Osteocyte (in vitro differentiated cells): ENCODE measurements at regions not wholly inside any gene's neighbourhood (a gene's known extent, or its start where the extent isn't known, plus 50 kb on each side); places are given as distances from the start of the nearest gene placed in this dataset.
"Not testable (repeated sequence)": the region's sequence is repeated elsewhere in the genome, so short reads cannot be mapped to it uniquely, and the experiment has no call there.

Experiments
- DNase-seq: peaks from one replicate; pipeline ENCODE4 v3.0.0; 2021; ENCODE audit warnings: mixed read lengths; ENCODE audit not compliant: unreplicated experiment; ENCODE audit errors: extremely low spot score
- H3K27ac Mint-ChIP-seq: one replicate; pipeline ENCODE4 v1.8.0; 2021; ENCODE audit warnings: mild to moderate bottlenecking, mixed read lengths; ENCODE audit not compliant: unreplicated experiment
- H3K27me3 Mint-ChIP-seq: one replicate; pipeline ENCODE4 v1.8.0; 2021; ENCODE audit warnings: mixed read lengths; ENCODE audit not compliant: unreplicated experiment
- H3K36me3 Mint-ChIP-seq: one replicate; pipeline ENCODE4 v1.8.0; 2021; ENCODE audit warnings: mixed read lengths; ENCODE audit not compliant: unreplicated experiment
- H3K4me1 Mint-ChIP-seq: one replicate; pipeline ENCODE4 v1.8.0; 2021; ENCODE audit warnings: mixed read lengths; ENCODE audit not compliant: unreplicated experiment
- H3K4me3 Mint-ChIP-seq: one replicate; pipeline ENCODE4 v1.8.0; 2021; ENCODE audit warnings: mild to moderate bottlenecking, moderate library complexity, mixed read lengths; ENCODE audit not compliant: unreplicated experiment
- H3K9me3 Mint-ChIP-seq: one replicate; pipeline ENCODE4 v1.8.0; 2021; ENCODE audit warnings: mixed read lengths; ENCODE audit not compliant: unreplicated experiment
- TF ChIP-seq, protein P1 (sequence below): fragments of 200-600 bp; sonication (generic); IDR thresholded peaks from 2 replicates; pipeline ENCODE4 v1.5.0; 2021; ENCODE audit warnings: antibody characterized with exemption, mild to moderate bottlenecking, moderate library complexity

DNA sequence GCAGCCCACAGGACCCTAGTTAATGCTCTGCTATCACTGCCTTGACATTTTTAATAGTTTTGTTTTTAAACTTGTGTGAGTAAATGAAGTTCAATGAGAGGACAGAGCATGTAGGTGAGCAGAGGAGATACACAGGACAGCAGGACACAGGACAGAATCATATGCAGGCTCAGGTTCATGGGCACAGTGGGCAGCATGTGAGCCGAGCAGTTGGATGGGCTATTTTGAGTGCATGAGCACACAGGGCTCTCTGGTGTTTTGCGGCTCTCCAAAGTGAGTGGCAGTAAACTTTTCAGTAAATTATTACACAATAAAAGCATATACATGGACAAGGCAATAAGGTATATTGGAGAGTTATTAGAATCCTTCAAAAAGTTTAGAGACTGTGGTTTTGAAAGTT, 189.7 kb upstream of the OR4E1 start:
- Mint-ChIP-seq H3K36me3 (no peaks in the 10 kb centered on the region), H3K4me3 (no peak overlapping the region), H3K27ac (no peak overlapping the region), H3K27me3 (peaks cover 9% of the 10 kb centered on the region), H3K4me1 (no peaks in the 10 kb centered on the region), H3K9me3 (no peaks in the 10 kb centered on the region)
- DNase-seq = no peak
- TF ChIP-seq, protein P1, sequence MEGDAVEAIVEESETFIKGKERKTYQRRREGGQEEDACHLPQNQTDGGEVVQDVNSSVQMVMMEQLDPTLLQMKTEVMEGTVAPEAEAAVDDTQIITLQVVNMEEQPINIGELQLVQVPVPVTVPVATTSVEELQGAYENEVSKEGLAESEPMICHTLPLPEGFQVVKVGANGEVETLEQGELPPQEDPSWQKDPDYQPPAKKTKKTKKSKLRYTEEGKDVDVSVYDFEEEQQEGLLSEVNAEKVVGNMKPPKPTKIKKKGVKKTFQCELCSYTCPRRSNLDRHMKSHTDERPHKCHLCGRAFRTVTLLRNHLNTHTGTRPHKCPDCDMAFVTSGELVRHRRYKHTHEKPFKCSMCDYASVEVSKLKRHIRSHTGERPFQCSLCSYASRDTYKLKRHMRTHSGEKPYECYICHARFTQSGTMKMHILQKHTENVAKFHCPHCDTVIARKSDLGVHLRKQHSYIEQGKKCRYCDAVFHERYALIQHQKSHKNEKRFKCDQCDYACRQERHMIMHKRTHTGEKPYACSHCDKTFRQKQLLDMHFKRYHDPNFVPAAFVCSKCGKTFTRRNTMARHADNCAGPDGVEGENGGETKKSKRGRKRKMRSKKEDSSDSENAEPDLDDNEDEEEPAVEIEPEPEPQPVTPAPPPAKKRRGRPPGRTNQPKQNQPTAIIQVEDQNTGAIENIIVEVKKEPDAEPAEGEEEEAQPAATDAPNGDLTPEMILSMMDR = no peak

DNA sequence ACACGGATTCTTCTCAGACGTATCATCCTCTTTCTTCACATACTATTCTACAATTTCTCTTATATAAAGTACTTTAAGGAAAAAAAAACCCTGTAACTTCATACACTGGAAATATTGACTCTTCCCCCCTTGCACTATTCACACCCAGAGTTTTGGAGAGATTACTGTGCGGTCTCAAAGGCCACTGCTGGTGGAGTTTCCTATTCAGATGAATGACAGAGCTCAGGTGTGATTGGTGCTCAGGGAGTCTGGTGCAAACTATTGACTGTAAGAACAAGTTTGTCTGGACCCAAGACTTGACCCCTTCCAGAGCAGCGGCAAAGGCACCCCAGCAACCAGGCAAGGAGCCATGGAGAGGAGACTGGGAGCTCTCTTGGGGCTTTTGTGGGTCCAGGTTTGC, 187.5 kb upstream of the OR4E1 start:
- H3K4me1 Mint-ChIP-seq = no peaks in the 10 kb centered on the region
- DNase-seq = no peak
- H3K27me3 Mint-ChIP-seq = peaks cover 16% of the 10 kb centered on the region
- TF ChIP-seq, protein P1 = no peak
- H3K4me3 Mint-ChIP-seq = no peak overlapping the region
- no peaks in the 10 kb centered on the region for H3K36me3 Mint-ChIP-seq
- no peaks in the 10 kb centered on the region for H3K9me3 Mint-ChIP-seq
- no peak overlapping the region for H3K27ac Mint-ChIP-seq

DNA sequence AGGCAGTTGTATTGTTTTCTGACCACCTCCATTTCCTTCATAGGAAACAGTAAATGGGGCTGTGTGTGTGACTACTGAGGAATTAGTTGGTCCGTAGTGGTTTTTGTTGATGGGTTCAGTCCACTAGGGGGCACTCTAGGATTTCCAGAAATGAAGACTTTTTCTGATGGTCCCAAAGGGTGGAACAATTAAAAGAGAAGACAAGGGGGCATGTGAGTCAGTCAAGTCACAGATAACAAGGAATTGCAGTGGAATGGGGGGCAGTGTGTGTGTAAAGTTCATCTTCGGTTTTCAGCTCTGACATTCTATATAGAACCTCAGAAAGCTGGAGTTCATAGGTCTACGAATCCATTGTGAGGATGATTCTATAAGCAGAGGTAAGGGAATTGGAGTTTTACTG, 186.6 kb upstream of the OR4E1 start:
- Mint-ChIP-seq H3K27me3 (peaks cover 16% of the 10 kb centered on the region), H3K4me3 (no peak overlapping the region), H3K4me1 (no peaks in the 10 kb centered on the region), H3K9me3 (no peaks in the 10 kb centered on the region), H3K27ac (no peak overlapping the region), H3K36me3 (no peaks in the 10 kb centered on the region)
- no peak for DNase-seq
- TF ChIP-seq, protein P1 = peak; percentile 21

DNA sequence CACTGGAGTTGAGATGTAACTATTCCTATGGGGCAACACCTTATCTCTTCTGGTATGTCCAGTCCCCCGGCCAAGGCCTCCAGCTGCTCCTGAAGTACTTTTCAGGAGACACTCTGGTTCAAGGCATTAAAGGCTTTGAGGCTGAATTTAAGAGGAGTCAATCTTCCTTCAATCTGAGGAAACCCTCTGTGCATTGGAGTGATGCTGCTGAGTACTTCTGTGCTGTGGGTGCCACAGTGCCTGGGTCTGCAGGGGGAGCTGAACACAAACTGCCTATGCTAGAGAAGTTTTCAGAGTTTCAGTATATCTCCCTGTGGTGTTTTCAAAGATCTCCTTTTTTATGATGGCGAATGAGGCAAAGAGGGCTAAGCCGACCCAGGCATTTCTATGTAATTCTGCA, 179.2 kb upstream of the OR4E1 start:
- no peaks in the 10 kb centered on the region for H3K4me1 Mint-ChIP-seq
- TF ChIP-seq, protein P1 = no peak
- H3K4me3 Mint-ChIP-seq = no peak overlapping the region
- H3K36me3 Mint-ChIP-seq = no peaks in the 10 kb centered on the region
- H3K27me3 Mint-ChIP-seq = peaks cover 27% of the 10 kb centered on the region
- no peaks in the 10 kb centered on the region for H3K9me3 Mint-ChIP-seq
- no peak overlapping the region for H3K27ac Mint-ChIP-seq
- DNase-seq = no peak

DNA sequence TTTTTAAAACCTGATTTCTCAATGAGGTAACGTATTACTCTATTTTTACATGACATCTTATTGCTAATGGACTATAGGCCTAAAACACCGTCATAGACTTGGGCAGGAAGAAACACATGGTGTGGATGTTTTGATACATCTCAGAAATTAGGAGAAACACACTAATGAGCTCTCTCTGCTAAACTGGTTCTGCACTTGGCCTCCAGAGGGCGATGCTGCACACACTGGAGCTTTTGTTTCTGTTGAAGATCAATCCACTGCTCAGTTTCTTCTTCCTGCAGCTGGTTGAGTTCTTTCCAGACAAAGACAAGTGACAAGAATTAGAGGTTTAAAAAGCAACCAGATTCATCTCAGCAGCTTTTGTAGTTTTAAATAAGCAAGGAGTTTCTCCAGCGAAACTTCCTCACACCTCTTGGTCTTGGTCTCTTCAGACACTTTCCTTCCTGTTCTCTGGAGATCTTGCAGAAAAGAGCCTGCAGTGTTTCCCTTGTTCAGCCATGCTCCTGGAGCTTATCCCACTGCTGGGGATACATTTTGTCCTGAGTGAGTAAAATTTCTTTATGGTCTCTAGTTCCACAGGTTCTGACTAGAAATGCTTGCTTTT, 178.5 kb upstream of the OR4E1 start:
- H3K27ac Mint-ChIP-seq = no peak overlapping the region
- no peak overlapping the region for H3K4me3 Mint-ChIP-seq
- H3K36me3 Mint-ChIP-seq = no peaks in the 10 kb centered on the region
- no peak for DNase-seq
- peaks cover 27% of the 10 kb centered on the region for H3K27me3 Mint-ChIP-seq
- no peaks in the 10 kb centered on the region for H3K4me1 Mint-ChIP-seq
- TF ChIP-seq, protein P1 = peak; percentile 63
- no peaks in the 10 kb centered on the region for H3K9me3 Mint-ChIP-seq

DNA sequence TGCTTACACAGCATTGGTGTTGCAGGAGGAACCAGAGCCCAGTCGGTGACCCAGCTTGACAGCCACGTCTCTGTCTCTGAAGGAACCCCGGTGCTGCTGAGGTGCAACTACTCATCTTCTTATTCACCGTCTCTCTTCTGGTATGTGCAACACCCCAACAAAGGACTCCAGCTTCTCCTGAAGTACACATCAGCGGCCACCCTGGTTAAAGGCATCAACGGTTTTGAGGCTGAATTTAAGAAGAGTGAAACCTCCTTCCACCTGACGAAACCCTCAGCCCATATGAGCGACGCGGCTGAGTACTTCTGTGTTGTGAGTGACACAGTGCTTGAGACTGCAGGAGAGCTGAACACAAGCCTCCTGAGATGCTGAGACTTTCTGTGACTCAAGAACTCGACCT, 173.3 kb upstream of the OR4E1 start:
- peaks cover 22% of the 10 kb centered on the region for H3K27me3 Mint-ChIP-seq
- not testable (repeated sequence) for H3K36me3 Mint-ChIP-seq, H3K27ac Mint-ChIP-seq, H3K4me3 Mint-ChIP-seq, DNase-seq, H3K9me3 Mint-ChIP-seq, H3K4me1 Mint-ChIP-seq
